ENCODE measurements at regions not wholly inside any gene's neighbourhood (a gene's known extent, or its start where the extent isn't known, plus 50 kb on each side); places are given as distances from the start of the nearest gene placed in this dataset.

DNA sequence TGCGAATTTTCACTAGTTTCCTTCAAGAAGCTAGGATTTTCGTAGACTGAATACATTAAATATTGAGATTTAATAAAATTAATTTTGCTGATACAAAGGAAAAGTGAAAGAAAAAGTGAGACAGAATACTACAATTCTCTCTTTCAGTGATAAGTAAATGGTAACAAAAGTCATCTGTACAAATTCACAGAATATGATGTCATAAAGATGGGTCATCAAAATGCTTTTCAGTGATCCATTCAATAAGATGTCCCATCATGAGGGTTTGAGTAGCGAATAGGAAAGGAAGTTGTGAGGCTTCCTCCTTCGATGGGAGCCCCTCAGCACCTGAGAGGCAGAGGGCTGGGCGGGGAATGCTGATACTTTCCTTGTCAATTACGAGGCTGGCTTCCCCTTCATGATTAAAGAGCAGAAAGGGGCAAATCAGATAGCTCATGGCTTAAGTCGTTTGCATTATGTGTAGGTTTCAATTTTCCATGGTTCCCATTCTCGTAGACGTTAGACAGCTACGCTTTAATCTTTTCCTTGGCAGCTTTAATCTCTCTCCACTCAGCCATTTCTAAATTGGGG, 108.8 kb upstream of the SORBS2 start:
- WGBS, result 64% methylated on average over 10 of the region's 10 CpGs
- no peak overlapping the region for H3K4me3 ChIP-seq (ENCODE audit: low read depth, low read length)
- no peaks in the 10 kb centered on the region for H3K4me1 ChIP-seq (ENCODE audit: insufficient read depth)
- H3K27ac ChIP-seq (ENCODE audit: low read depth), result no peak overlapping the region
- no peaks in the 10 kb centered on the region for H3K36me3 ChIP-seq (ENCODE audit: insufficient read depth)
- no peak for DNase-seq (ENCODE audit: extremely low spot score)

- no peaks in the 10 kb centered on the region for H3K36me3 ChIP-seq (ENCODE audit: insufficient read depth)
- no peak overlapping the region for H3K4me3 ChIP-seq (ENCODE audit: low read depth, low read length)
- DNase-seq (ENCODE audit: extremely low spot score), result no peak
- no peaks in the 10 kb centered on the region for H3K4me1 ChIP-seq (ENCODE audit: insufficient read depth)
- 30% methylated on average over 9 of the region's 9 CpGs for WGBS
- no peak overlapping the region for H3K27ac ChIP-seq (ENCODE audit: low read depth)
These were observed 109.9 kb upstream of the SORBS2 start for GRCh38 chr4:185921583-185922555.

DNA sequence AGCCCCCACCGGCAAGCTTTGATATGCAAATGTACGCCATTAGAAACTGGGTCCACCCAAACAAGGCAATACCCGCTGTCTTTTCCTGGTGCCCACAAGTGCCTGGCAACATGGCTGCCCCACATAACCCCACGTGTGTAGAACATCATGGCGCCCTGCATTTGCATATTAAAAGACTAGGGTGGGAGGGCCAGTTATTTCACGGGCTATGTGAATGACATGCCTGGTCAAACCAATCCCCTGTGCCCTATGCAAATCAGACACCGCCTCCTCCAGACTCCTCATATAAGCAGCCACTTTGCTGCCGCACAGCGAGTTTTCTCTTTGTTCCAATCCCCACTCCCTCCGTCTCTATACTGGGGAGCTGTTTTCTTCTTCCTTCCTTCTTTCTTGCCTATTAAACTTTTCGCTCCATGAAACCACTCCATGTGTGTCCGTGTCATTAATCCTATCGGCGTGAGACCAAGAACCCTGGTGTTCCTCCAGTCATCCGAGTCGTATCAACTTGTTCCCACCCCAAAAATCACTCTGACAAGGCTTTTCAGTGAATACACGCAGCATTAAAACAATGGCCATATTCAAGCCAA, 112.6 kb upstream of the SORBS2 start:
- H3K4me3 ChIP-seq (ENCODE audit: low read depth, low read length), result no peak overlapping the region

GRCh38 chr4:185925910-185926360, 113.9 kb upstream of the SORBS2 start:
- no peak for DNase-seq (ENCODE audit: extremely low spot score)
- H3K4me3 ChIP-seq (ENCODE audit: low read depth, low read length), result no peak overlapping the region

More for the DNA sequence above, 112.6 kb upstream of the SORBS2 start:
- no peaks in the 10 kb centered on the region for H3K4me1 ChIP-seq (ENCODE audit: insufficient read depth)
- H3K27ac ChIP-seq (ENCODE audit: low read depth), result no peak overlapping the region
- DNase-seq (ENCODE audit: extremely low spot score), result no peak
- 95% methylated on average over 17 of the region's 17 CpGs for WGBS
- H3K36me3 ChIP-seq (ENCODE audit: insufficient read depth), result no peaks in the 10 kb centered on the region

GRCh38 chr4:185931375-185931774, 119.4 kb upstream of the SORBS2 start:
- Histone ChIP-seq H3K27ac (ENCODE audit: low read depth) (no peak overlapping the region), H3K4me3 (ENCODE audit: low read depth, low read length) (no peak overlapping the region), H3K36me3 (ENCODE audit: insufficient read depth) (no peaks in the 10 kb centered on the region), H3K4me1 (ENCODE audit: insufficient read depth) (no peaks in the 10 kb centered on the region)
- WGBS, result 97% methylated on average over 5 of the region's 5 CpGs
- no peak for DNase-seq (ENCODE audit: extremely low spot score)

More at GRCh38 chr4:185925910-185926360, 113.9 kb upstream of the SORBS2 start:
- Histone ChIP-seq H3K27ac (ENCODE audit: low read depth) (no peak overlapping the region), H3K36me3 (ENCODE audit: insufficient read depth) (no peaks in the 10 kb centered on the region), H3K4me1 (ENCODE audit: insufficient read depth) (no peaks in the 10 kb centered on the region)
- WGBS, result 72% methylated on average over 15 of the region's 15 CpGs

- H3K4me3 ChIP-seq (ENCODE audit: low read depth, low read length), result no peak overlapping the region
- no peak for DNase-seq (ENCODE audit: extremely low spot score)
These were observed 120.0 kb upstream of the SORBS2 start for GRCh38 chr4:185931986-185932385.

GRCh38 chr4:185932491-185932890, 120.5 kb upstream of the SORBS2 start:
- whole genome bisulfite sequencing, result 44% methylated on average over 5 of the region's 5 CpGs
- no peak for DNase-seq (ENCODE audit: extremely low spot score)
- H3K4me1 ChIP-seq (ENCODE audit: insufficient read depth), result no peaks in the 10 kb centered on the region
- H3K36me3 ChIP-seq (ENCODE audit: insufficient read depth), result no peaks in the 10 kb centered on the region
- H3K4me3 ChIP-seq (ENCODE audit: low read depth, low read length), result no peak overlapping the region
- no peak overlapping the region for H3K27ac ChIP-seq (ENCODE audit: low read depth)

More at GRCh38 chr4:185931986-185932385, 120.0 kb upstream of the SORBS2 start:
- Histone ChIP-seq H3K4me1 (ENCODE audit: insufficient read depth) (no peaks in the 10 kb centered on the region), H3K27ac (ENCODE audit: low read depth) (no peak overlapping the region), H3K36me3 (ENCODE audit: insufficient read depth) (no peaks in the 10 kb centered on the region)
- WGBS, result 47% methylated on average over 3 of the region's 3 CpGs

DNA sequence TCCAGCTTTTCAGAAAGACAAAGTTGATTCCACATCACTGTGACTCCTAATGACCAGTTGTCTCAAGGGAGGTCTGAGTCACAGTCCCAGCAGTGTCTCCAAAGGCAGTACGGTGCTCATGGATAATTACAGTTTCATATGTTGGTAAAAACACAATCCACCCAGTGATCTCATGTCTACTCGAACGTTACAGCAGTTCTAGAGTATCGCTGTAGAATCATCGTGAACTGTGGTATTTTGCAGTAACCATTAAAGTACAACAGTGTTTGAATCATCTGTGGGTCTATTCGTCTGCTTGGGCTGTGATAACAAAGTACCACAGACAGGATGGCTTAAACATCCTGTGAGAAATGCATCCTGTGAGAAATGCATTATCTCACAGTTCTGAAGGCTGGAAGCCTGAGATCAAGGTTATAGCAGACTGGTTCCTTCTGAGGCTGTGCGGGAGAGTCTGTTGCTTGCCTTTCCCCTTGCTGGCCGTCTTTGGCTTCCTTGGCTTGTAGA, 121.1 kb upstream of the SORBS2 start:
- no peak for DNase-seq (ENCODE audit: extremely low spot score)
- no peak overlapping the region for H3K4me3 ChIP-seq (ENCODE audit: low read depth, low read length)
- 69% methylated on average over 8 of the region's 8 CpGs for WGBS
- no peaks in the 10 kb centered on the region for H3K36me3 ChIP-seq (ENCODE audit: insufficient read depth)
- no peaks in the 10 kb centered on the region for H3K4me1 ChIP-seq (ENCODE audit: insufficient read depth)
- H3K27ac ChIP-seq (ENCODE audit: low read depth), result no peak overlapping the region

GRCh38 chr4:185936650-185937376, 124.8 kb upstream of the SORBS2 start:
- Histone ChIP-seq H3K36me3 (ENCODE audit: insufficient read depth) (no peaks in the 10 kb centered on the region), H3K4me3 (ENCODE audit: low read depth, low read length) (no peak overlapping the region), H3K4me1 (ENCODE audit: insufficient read depth) (no peaks in the 10 kb centered on the region), H3K27ac (ENCODE audit: low read depth) (no peak overlapping the region)
- DNase-seq (ENCODE audit: extremely low spot score), result no peak
- 69% methylated on average over 10 of the region's 10 CpGs for WGBS

DNA sequence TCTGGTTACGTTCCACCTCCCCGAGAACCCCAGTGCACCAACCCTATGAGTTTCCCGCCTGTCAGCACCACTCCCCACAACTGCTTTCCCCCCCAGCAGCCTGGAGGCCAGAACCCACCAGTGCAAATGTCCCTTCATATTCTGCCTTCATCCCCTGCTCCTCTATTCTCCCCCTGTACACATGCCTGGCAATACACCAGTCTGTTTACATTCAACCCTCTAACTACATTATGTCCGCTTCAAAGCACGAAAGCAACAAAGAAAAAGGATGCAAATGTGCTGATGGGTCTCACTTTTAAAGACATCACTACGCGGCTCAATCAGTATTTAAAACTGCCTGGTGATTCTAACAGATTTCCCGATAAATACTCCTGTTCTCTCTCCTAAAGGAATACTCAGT, 126.7 kb upstream of the SORBS2 start:
- Histone ChIP-seq H3K27ac (ENCODE audit: low read depth) (no peak overlapping the region), H3K4me3 (ENCODE audit: low read depth, low read length) (no peak overlapping the region), H3K4me1 (ENCODE audit: insufficient read depth) (no peaks in the 10 kb centered on the region), H3K36me3 (ENCODE audit: insufficient read depth) (no peaks in the 10 kb centered on the region)
- 89% methylated on average over 8 of the region's 8 CpGs for WGBS
- DNase-seq (ENCODE audit: extremely low spot score), result no peak

- Histone ChIP-seq H3K4me3 (ENCODE audit: low read depth, low read length) (no peak overlapping the region), H3K4me1 (ENCODE audit: insufficient read depth) (no peaks in the 10 kb centered on the region), H3K27ac (ENCODE audit: low read depth) (no peak overlapping the region), H3K36me3 (ENCODE audit: insufficient read depth) (no peaks in the 10 kb centered on the region)
- no peak for DNase-seq (ENCODE audit: extremely low spot score)
- 69% methylated on average over 6 of the region's 6 CpGs for WGBS
These were observed 127.5 kb upstream of the TLR3 start for GRCh38 chr4:185941461-185941860.

DNA sequence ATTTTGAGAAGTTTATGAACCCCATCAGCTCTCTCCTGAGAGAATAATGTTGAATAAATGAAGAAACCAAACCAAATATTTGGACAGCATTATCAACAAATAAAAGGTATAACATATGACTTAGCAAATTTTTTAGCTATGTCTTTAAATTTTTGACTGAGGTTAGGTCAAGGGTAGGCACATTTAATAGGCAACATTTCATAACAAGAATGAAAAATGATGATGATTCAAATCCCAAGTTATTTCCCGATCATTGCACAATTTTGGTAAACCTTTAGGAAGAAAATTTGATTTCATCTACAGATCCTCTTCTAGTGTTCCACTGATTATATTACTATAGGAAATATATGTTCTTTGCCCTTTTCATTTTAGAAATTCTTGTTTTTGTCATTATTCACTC, 123.7 kb upstream of the TLR3 start:
- H3K36me3 ChIP-seq (ENCODE audit: insufficient read depth), result no peaks in the 10 kb centered on the region
- DNase-seq (ENCODE audit: extremely low spot score), result no peak
- H3K4me3 ChIP-seq (ENCODE audit: low read depth, low read length), result no peak overlapping the region
- 90% methylated on average over 1 of the region's 1 CpG for WGBS
- H3K4me1 ChIP-seq (ENCODE audit: insufficient read depth), result no peaks in the 10 kb centered on the region
- H3K27ac ChIP-seq (ENCODE audit: low read depth), result no peak overlapping the region

DNA sequence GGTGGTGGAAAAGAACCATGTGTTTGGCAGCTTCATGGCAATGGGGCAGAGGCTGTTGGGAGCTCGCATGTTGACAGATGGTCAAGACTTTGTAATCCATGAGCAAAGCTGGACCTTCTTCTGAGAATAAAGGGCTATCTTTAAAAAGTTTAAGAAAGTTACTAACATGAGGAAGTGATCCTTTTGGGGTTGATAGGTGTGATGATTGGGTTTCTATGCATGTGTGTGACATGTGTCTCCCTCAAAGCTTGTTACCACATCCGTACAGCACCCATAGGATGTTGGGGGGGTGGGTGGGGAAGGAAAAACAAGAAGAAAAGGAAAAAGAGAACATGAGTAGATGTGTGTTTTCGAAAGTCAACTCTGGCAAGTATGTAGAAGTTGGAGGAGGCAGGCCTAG, 123.0 kb upstream of the TLR3 start:
- no peak for DNase-seq (ENCODE audit: extremely low spot score)
- Histone ChIP-seq H3K27ac (ENCODE audit: low read depth) (no peak overlapping the region), H3K4me3 (ENCODE audit: low read depth, low read length) (no peak overlapping the region), H3K4me1 (ENCODE audit: insufficient read depth) (no peaks in the 10 kb centered on the region), H3K36me3 (ENCODE audit: insufficient read depth) (no peaks in the 10 kb centered on the region)
- 90% methylated on average over 3 of the region's 3 CpGs for WGBS

Data from urinary bladder (tissue), 3 donors.